ENCODE measurements at regions not wholly inside any gene's neighbourhood (a gene's known extent, or its start where the extent isn't known, plus 50 kb on each side); places are given as distances from the start of the nearest gene placed in this dataset.

DNA sequence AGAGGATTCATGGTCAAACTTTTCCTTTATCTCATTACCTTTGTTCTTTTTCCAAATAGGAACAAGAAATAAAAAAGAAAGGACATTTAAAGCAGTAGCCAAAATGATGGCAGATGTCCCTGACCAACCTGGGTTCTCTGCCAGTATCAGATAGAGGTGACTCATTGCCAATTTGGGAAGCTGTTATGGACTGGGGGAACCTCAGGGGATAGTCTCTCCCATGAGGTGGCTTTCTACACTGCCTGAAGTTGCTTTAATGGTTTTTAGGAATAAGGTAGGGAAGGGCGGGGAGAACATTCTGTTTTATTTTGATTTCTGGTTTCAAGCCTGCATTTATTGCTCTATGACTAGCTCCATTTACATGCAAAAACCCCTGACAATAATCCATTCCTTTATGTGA lies 457.9 kb upstream of the TPK1 start (continued):
- TF ChIP-seq, protein P1, sequence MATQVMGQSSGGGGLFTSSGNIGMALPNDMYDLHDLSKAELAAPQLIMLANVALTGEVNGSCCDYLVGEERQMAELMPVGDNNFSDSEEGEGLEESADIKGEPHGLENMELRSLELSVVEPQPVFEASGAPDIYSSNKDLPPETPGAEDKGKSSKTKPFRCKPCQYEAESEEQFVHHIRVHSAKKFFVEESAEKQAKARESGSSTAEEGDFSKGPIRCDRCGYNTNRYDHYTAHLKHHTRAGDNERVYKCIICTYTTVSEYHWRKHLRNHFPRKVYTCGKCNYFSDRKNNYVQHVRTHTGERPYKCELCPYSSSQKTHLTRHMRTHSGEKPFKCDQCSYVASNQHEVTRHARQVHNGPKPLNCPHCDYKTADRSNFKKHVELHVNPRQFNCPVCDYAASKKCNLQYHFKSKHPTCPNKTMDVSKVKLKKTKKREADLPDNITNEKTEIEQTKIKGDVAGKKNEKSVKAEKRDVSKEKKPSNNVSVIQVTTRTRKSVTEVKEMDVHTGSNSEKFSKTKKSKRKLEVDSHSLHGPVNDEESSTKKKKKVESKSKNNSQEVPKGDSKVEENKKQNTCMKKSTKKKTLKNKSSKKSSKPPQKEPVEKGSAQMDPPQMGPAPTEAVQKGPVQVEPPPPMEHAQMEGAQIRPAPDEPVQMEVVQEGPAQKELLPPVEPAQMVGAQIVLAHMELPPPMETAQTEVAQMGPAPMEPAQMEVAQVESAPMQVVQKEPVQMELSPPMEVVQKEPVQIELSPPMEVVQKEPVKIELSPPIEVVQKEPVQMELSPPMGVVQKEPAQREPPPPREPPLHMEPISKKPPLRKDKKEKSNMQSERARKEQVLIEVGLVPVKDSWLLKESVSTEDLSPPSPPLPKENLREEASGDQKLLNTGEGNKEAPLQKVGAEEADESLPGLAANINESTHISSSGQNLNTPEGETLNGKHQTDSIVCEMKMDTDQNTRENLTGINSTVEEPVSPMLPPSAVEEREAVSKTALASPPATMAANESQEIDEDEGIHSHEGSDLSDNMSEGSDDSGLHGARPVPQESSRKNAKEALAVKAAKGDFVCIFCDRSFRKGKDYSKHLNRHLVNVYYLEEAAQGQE (IDR thresholded peaks at IDR 0.05; ENCODE audit: unreplicated experiment): no peak

DNA sequence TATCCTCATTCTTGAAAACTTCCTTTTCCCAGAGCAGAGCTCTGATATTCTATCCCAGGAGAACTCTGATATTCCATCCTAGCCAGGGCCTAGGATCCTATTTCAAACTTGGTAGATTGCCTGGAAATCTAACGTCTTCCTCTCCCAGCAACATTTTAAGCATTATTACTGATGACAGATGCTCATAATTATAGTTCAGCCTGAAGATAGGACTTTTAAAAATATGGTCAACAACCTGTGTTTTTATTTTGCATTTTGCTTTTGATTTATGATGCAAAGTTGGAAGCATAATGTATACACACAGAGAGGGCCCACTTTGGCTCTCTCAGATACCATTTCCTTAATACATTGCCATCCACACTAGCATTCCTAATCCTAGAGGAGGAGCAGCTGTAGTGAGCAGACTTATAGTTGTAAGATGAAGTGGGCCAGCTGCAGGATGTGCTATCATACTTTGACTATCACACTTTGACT lies 457.4 kb upstream of the TPK1 start:
- H3K4me1 Mint-ChIP-seq: no peaks in the 10 kb centered on the region
- DNase-seq (ENCODE audit: low spot score) (no peak), ATAC-seq (no peak)
- no peak overlapping the region for H3K4me3 ChIP-seq
- H3K4me3 Mint-ChIP-seq: no peak overlapping the region
- H3K27me3 Mint-ChIP-seq (ENCODE audit: insufficient read depth, low read depth, poor library complexity): no peaks in the 10 kb centered on the region
- no peak overlapping the region for H3K27ac Mint-ChIP-seq
- peaks cover 83% of the 10 kb centered on the region for H3K9me3 Mint-ChIP-seq
- H3K4me2 ChIP-seq: no peak overlapping the region
- no peaks in the 10 kb centered on the region for H3K79me2 ChIP-seq (replicated peaks; ENCODE audit: insufficient read depth)
- H3K36me3 Mint-ChIP-seq (ENCODE audit: low read depth): no peaks in the 10 kb centered on the region; the same call in 2 of the 3 replicates
- H3K27ac ChIP-seq (ENCODE audit: low read depth): no peak overlapping the region
- no peak for TF ChIP-seq STAT1 (IDR thresholded peaks at IDR 0.05; ENCODE audit: unreplicated experiment)
- TF ChIP-seq, protein P2, sequence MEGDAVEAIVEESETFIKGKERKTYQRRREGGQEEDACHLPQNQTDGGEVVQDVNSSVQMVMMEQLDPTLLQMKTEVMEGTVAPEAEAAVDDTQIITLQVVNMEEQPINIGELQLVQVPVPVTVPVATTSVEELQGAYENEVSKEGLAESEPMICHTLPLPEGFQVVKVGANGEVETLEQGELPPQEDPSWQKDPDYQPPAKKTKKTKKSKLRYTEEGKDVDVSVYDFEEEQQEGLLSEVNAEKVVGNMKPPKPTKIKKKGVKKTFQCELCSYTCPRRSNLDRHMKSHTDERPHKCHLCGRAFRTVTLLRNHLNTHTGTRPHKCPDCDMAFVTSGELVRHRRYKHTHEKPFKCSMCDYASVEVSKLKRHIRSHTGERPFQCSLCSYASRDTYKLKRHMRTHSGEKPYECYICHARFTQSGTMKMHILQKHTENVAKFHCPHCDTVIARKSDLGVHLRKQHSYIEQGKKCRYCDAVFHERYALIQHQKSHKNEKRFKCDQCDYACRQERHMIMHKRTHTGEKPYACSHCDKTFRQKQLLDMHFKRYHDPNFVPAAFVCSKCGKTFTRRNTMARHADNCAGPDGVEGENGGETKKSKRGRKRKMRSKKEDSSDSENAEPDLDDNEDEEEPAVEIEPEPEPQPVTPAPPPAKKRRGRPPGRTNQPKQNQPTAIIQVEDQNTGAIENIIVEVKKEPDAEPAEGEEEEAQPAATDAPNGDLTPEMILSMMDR (conservative IDR thresholded peaks at IDR 0.05; ENCODE audit: low read depth in 2 of 2): no peak
- TF ChIP-seq EZH2 (IDR thresholded peaks at IDR 0.05; ENCODE audit: low read depth, unreplicated experiment): no peak
- TF ChIP-seq ZNF114 (CRISPR knock-in tag; IDR thresholded peaks at IDR 0.05): no peak
- TF ChIP-seq, protein P3, sequence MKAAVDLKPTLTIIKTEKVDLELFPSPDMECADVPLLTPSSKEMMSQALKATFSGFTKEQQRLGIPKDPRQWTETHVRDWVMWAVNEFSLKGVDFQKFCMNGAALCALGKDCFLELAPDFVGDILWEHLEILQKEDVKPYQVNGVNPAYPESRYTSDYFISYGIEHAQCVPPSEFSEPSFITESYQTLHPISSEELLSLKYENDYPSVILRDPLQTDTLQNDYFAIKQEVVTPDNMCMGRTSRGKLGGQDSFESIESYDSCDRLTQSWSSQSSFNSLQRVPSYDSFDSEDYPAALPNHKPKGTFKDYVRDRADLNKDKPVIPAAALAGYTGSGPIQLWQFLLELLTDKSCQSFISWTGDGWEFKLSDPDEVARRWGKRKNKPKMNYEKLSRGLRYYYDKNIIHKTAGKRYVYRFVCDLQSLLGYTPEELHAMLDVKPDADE (IDR thresholded peaks at IDR 0.05): no peak
- TF ChIP-seq ZNF331 (CRISPR knock-in tag; IDR thresholded peaks at IDR 0.05; ENCODE audit: low read depth): no peak
- TF ChIP-seq, protein P1 (IDR thresholded peaks at IDR 0.05; ENCODE audit: unreplicated experiment): no peak
- no peak for TF ChIP-seq CREB1 (CRISPR knock-in tag; IDR thresholded peaks at IDR 0.05; ENCODE audit: low read depth)
- no peaks in the 10 kb centered on the region for H3K9me2 ChIP-seq (ENCODE audit: insufficient read depth)
- no peaks in the 10 kb centered on the region for H3K27me3 ChIP-seq (ENCODE audit: insufficient read depth)
- H4K20me1 ChIP-seq (replicated peaks; ENCODE audit: insufficient read depth): no peaks in the 10 kb centered on the region
- no peaks in the 10 kb centered on the region for H3K36me3 ChIP-seq (ENCODE audit: insufficient read depth)
- H3K4me1 ChIP-seq (ENCODE audit: insufficient read depth): no peaks in the 10 kb centered on the region
- no peak overlapping the region for H2AFZ ChIP-seq
- no peaks in the 10 kb centered on the region for H3F3A ChIP-seq (replicated peaks; ENCODE audit: low read depth)

All from GM23338 (cell line).